GM23248 (cell line): ENCODE measurements at regions not wholly inside any gene's neighbourhood (a gene's known extent, or its start where the extent isn't known, plus 50 kb on each side); places are given as distances from the start of the nearest gene placed in this dataset.

Experiments used
- EZH2 ChIP-seq: fragments of 200-600 bp; sonication (generic); IDR thresholded peaks from 2 replicates; pipeline ENCODE4 v1.6.1; 2018; ENCODE audit warnings: antibody characterized with exemption, mild to moderate bottlenecking; ENCODE audit not compliant: insufficient read depth, poor library complexity, severe bottlenecking
- EZH2phosphoT487 ChIP-seq: fragments of 200-600 bp; sonication (generic); IDR thresholded peaks from 2 replicates; pipeline ENCODE4 v1.6.1; 2018; ENCODE audit warnings: antibody characterized with exemption, moderate library complexity, mild to moderate bottlenecking, low read depth; ENCODE audit not compliant: insufficient read depth

DNA sequence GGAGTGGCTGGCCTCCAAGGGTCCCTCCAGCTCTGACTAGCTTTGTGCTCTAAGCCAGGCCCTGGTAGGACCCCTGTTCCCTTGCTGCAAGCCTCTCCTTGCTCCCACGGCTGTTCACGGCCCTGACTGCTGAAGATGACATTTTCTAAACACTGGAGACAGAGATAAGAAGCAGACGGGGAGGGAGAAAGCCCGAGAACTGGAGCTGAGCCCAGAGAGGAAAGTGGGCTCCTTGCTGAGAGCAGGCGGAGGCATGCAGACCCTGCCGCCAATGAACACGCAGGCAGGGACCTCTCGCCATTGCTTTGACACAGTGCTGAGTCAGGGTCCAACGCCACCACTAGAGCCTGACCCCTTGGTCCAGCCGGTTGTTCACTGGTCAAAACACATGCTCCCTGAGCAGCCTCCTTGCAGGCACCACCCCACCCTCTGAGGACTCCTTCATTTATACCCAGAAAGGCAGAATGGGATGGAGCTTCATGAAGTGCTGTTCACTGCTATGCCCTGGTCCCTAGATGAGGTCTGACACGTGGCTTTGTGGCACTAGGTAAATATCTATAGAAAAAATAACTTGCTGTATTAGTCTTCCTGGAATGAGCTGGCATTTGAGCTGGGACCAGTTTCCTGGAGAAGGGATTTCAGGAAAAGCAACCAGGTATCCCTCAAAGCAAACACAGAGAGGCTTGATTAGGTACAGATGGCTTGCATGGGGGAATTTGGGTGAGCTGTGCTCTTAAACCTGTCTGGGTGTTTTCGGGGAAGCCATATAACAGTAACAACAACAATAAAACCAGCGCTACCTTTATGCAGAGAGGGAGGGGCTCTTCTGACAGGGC, 65.7 kb downstream of the MCFD2 start:
- TF ChIP-seq EZH2 = no peak
- TF ChIP-seq EZH2phosphoT487 = no peak
